Hepatocyte (in vitro differentiated cells): ENCODE measurements at regions not wholly inside any gene's neighbourhood (a gene's known extent, or its start where the extent isn't known, plus 50 kb on each side); places are given as distances from the start of the nearest gene placed in this dataset.

Source experiments
- CTCF ChIP-seq: fragments of 200-600 bp; sonication (generic); IDR thresholded peaks from 2 replicates; pipeline ENCODE4 v1.5.1; 2016; ENCODE audit warnings: antibody characterized with exemption, mild to moderate bottlenecking; ENCODE audit not compliant: poor library complexity
- EZH2 ChIP-seq: fragments of 200-600 bp; sonication (generic); IDR thresholded peaks from 2 replicates; pipeline ENCODE4 v1.6.1; 2016; ENCODE audit warnings: antibody characterized with exemption, mild to moderate bottlenecking, borderline replicate concordance
- EZH2phosphoT487 ChIP-seq: fragments of 200-600 bp; sonication (generic); IDR thresholded peaks from one replicate; pipeline ENCODE4 v1.6.1; 2018; ENCODE audit warnings: antibody characterized with exemption, mild to moderate bottlenecking, low read depth, moderate library complexity; ENCODE audit not compliant: unreplicated experiment, severe bottlenecking

- TF ChIP-seq CTCF (no peak), EZH2 (no peak), EZH2phosphoT487 (no peak)
Observed at GRCh38 chr1:221557013-221557412, 184.9 kb downstream of the DUSP10 start.
